Uterus (tissue), 2 donors: ENCODE measurements at regions not wholly inside any gene's neighbourhood (a gene's known extent, or its start where the extent isn't known, plus 50 kb on each side); places are given as distances from the start of the nearest gene placed in this dataset.

Experiments used
- CTCF ChIP-seq, 4 experiments: fragments of 200-600 bp in 2 of 4; fragments of 450-650 bp in 2 of 4; sonication (generic) in 2 of 4; IDR thresholded peaks; one replicate each; pipeline ENCODE4 v1.5.1; 2016 to 2019; ENCODE audit warnings: antibody characterized with exemption in 4 of 4, mild to moderate bottlenecking in 2 of 4, moderate library complexity in 1 of 4
- POLR2A ChIP-seq, 2 donors: fragments of 450-650 bp; IDR thresholded peaks; one replicate each; pipeline ENCODE4 v1.6.1; 2016; ENCODE audit warnings: antibody characterized with exemption in 2 of 2, mild to moderate bottlenecking in 1 of 2, moderate library complexity in 1 of 2

GRCh38 chr14:29388571-29388970 is 539.1 kb downstream of the PRKD1 start:
- TF ChIP-seq CTCF (IDR thresholded peaks at IDR 0.05) (no peak), POLR2A (IDR thresholded peaks at IDR 0.05) (no peak)
